H1 (cell line): ENCODE measurements at regions not wholly inside any gene's neighbourhood (a gene's known extent, or its start where the extent isn't known, plus 50 kb on each side); places are given as distances from the start of the nearest gene placed in this dataset.

Experiments used
- CTCF ChIA-PET: fragments of 300-600 bp; sonication (Branson Sonifier 250); formaldehyde crosslinking; loops from one replicate; lab custom pipeline; 2021; ENCODE audit not compliant: partially characterized antibody; lab: Charles Lee
- POLR2A ChIA-PET: fragments of 300-600 bp; sonication (Branson Sonifier 250); formaldehyde crosslinking; loops from one replicate; lab custom pipeline; 2021; ENCODE audit warnings: inconsistent platforms; ENCODE audit not compliant: partially characterized antibody; lab: Charles Lee
- DNase-seq, 2 experiments: peaks; one replicate each; pipeline versions ENCODE4 v3.0.0 to v3.0.0-alpha.2; 2010 to 2022; ENCODE audit warnings: low spot score in 2 of 2, low read depth in 1 of 2, mixed read lengths in 1 of 2
- FAIRE-seq: peaks from 2 replicates; lab custom pipeline; 2011; peaks lifted over from hg19 to GRCh38; lab: Jason Lieb, UNC
- H2AFZ ChIP-seq: 2 replicates; pipeline ENCODE4 v1.8.1; 2012; ENCODE audit warnings: low read length, inconsistent platforms
- H2AK5ac ChIP-seq: 2 replicates; pipeline ENCODE4 v1.6.1; 2013; ENCODE audit warnings: low read depth, low read length
- H2BK120ac ChIP-seq: replicated peaks from 2 replicates; pipeline ENCODE3; 2013; ENCODE audit warnings: low read depth, low read length, inconsistent platforms
- H2BK12ac ChIP-seq: 2 replicates; pipeline ENCODE4 v1.6.1; 2013; ENCODE audit warnings: low read depth, low read length
- H2BK15ac ChIP-seq: 2 replicates; pipeline ENCODE4 v1.6.1; 2013; ENCODE audit warnings: low read length
- H2BK20ac ChIP-seq: 2 replicates; pipeline ENCODE4 v1.6.1; 2013; ENCODE audit warnings: low read length
- H2BK5ac ChIP-seq: 2 replicates; pipeline ENCODE4 v1.6.1; 2013; ENCODE audit warnings: low read depth, low read length
- H3K14ac ChIP-seq: 2 replicates; pipeline ENCODE4 v1.6.1; 2013; ENCODE audit warnings: inconsistent platforms; ENCODE audit not compliant: insufficient read length
- H3K18ac ChIP-seq: 2 replicates; pipeline ENCODE4 v1.6.1; 2013; ENCODE audit warnings: low read length; ENCODE audit errors: extremely low read depth
- H3K23ac ChIP-seq: 2 replicates; pipeline ENCODE4 v1.6.1; 2013; ENCODE audit warnings: inconsistent platforms; ENCODE audit not compliant: insufficient read length
- H3K23me2 ChIP-seq: 2 replicates; pipeline ENCODE4 v1.6.1; 2013; ENCODE audit warnings: low read depth, low read length
- H3K27ac ChIP-seq: 2 replicates; pipeline ENCODE4 v1.6.1; 2011; ENCODE audit warnings: low read depth, low read length, inconsistent platforms
- H3K27me3 ChIP-seq, 4 experiments: replicated peaks in 1 of 4; 1 replicate in 1 of 4; 2 replicates in 3 of 4; pipeline versions ENCODE4 v1.6.1 to v1.8.1; 2011 to 2013; ENCODE audit warnings: low read length in 3 of 4, mild to moderate bottlenecking in 3 of 4, inconsistent platforms in 2 of 4, mixed read lengths in 2 of 4, moderate library complexity in 1 of 4; ENCODE audit not compliant: control insufficient read depth in 3 of 4, insufficient read depth in 3 of 4; ENCODE audit errors: extremely low read depth in 1 of 4
- H3K36me3 ChIP-seq, 4 experiments: 2 replicates each; pipeline versions ENCODE4 v1.6.1 to v1.8.1; 2011 to 2013; ENCODE audit warnings: mild to moderate bottlenecking in 4 of 4, low read length in 3 of 4, moderate library complexity in 2 of 4, control low read depth in 1 of 4, inconsistent platforms in 1 of 4; ENCODE audit not compliant: insufficient read depth in 4 of 4, control insufficient read depth in 2 of 4
- H3K4ac ChIP-seq: replicated peaks from 2 replicates; pipeline ENCODE3; 2013; ENCODE audit warnings: low read length, low read depth, mixed read lengths, inconsistent platforms; ENCODE audit not compliant: insufficient read length
- H3K4me1 ChIP-seq, 4 experiments: replicated peaks in 1 of 4; 1 replicate in 1 of 4; 2 replicates in 3 of 4; pipeline versions ENCODE4 v1.6.1 to v1.8.1; 2011 to 2013; ENCODE audit warnings: low read length in 3 of 4, inconsistent platforms in 2 of 4, mixed read lengths in 1 of 4; ENCODE audit not compliant: insufficient read depth in 4 of 4, control insufficient read depth in 3 of 4
- H3K4me2 ChIP-seq, 2 experiments: 2 replicates each; pipeline versions ENCODE4 v1.6.1 to v1.8.1; 2011 to 2013; ENCODE audit warnings: low read depth in 2 of 2, low read length in 2 of 2, control low read depth in 1 of 2, inconsistent platforms in 1 of 2, mild to moderate bottlenecking in 1 of 2; ENCODE audit not compliant: insufficient read depth in 1 of 2
- H3K4me3 ChIP-seq, 4 experiments: fragments of 200-600, 300-600 bp in 1 of 4; sonication (generic), shearing (Covaris generic), sonication (Bioruptor Twin) in 1 of 4; 2 replicates each; pipeline versions ENCODE4 v1.5.1 to v1.8.1; 2011 to 2016; ENCODE audit warnings: low read length in 4 of 4, low read depth in 3 of 4, control low read depth in 2 of 4, inconsistent platforms in 2 of 4, mild to moderate bottlenecking in 2 of 4, mixed read lengths in 1 of 4, moderate library complexity in 1 of 4; ENCODE audit not compliant: insufficient read depth in 2 of 4; ENCODE audit errors: extremely low read depth in 1 of 4
- H3K56ac ChIP-seq: replicated peaks from 2 replicates; pipeline ENCODE3; 2013; ENCODE audit warnings: low read depth, mild to moderate bottlenecking, mixed read lengths, low read length, inconsistent platforms; ENCODE audit not compliant: insufficient read length
- H3K79me1 ChIP-seq: 2 replicates; pipeline ENCODE4 v1.6.1; 2013; ENCODE audit warnings: low read depth, low read length, control low read depth
- H3K79me2 ChIP-seq, 2 experiments: 2 replicates each; pipeline versions ENCODE4 v1.6.1 to v1.8.1; 2012 to 2013; ENCODE audit warnings: low read length in 2 of 2, mild to moderate bottlenecking in 2 of 2, inconsistent platforms in 1 of 2; ENCODE audit not compliant: insufficient read depth in 2 of 2, control insufficient read depth in 1 of 2
- H3K9ac ChIP-seq, 4 experiments: replicated peaks in 1 of 4; 1 replicate in 1 of 4; 2 replicates in 3 of 4; pipeline versions ENCODE4 v1.6.1 to v1.8.1; 2011 to 2013; ENCODE audit warnings: low read depth in 3 of 4, low read length in 3 of 4, control low read depth in 2 of 4, mild to moderate bottlenecking in 2 of 4, moderate library complexity in 2 of 4, inconsistent platforms in 1 of 4; ENCODE audit errors: extremely low read depth in 1 of 4
- H3K9me3 ChIP-seq, 2 experiments: 2 replicates each; pipeline versions ENCODE4 v1.6.1 to v1.8.1; 2012 to 2013; ENCODE audit warnings: mild to moderate bottlenecking in 2 of 2, moderate library complexity in 2 of 2, control low read depth in 1 of 2, inconsistent platforms in 1 of 2, low read depth in 1 of 2, low read length in 1 of 2, mixed read lengths in 1 of 2; ENCODE audit not compliant: insufficient read depth in 2 of 2
- H4K20me1 ChIP-seq, 2 experiments: replicated peaks in 1 of 2; 2 replicates each; pipeline versions ENCODE3 to v1.8.1; 2011 to 2013; ENCODE audit warnings: inconsistent platforms in 2 of 2, low read length in 2 of 2, mild to moderate bottlenecking in 1 of 2; ENCODE audit not compliant: insufficient read depth in 2 of 2, control insufficient read depth in 1 of 2
- H4K5ac ChIP-seq: 2 replicates; pipeline ENCODE4 v1.6.1; 2013; ENCODE audit warnings: low read length, low read depth, mixed read lengths, inconsistent platforms; ENCODE audit not compliant: insufficient read length
- H4K8ac ChIP-seq: 2 replicates; pipeline ENCODE4 v1.8.0; 2013; ENCODE audit warnings: mild to moderate bottlenecking, moderate library complexity, low read length, inconsistent platforms; ENCODE audit not compliant: insufficient read depth; ENCODE audit errors: extremely low read depth
- H4K91ac ChIP-seq: replicated peaks from 2 replicates; pipeline ENCODE3; 2013; ENCODE audit warnings: low read length, mixed read lengths, inconsistent platforms; ENCODE audit not compliant: insufficient read length
- POLR2AphosphoS5 ChIP-seq: IDR thresholded peaks from 2 replicates; pipeline ENCODE4 v1.6.1; 2011; ENCODE audit warnings: low read depth, low read length
- WGBS, 2 experiments: shearing (Covaris generic) in 1 of 2; methylation state at CpG; one replicate each; pipeline versions ENCODE4 v1.1.6 to v1.1.7; 2013 to 2015; ENCODE audit warnings: low lambda C conversion rate in 2 of 2, mixed read lengths in 2 of 2, inconsistent platforms in 1 of 2, low coverage in 1 of 2, missing lambda C conversion rate in 1 of 2; ENCODE audit not compliant: insufficient replicate concordance in 2 of 2, insufficient coverage in 1 of 2, insufficient read length in 1 of 2; ENCODE audit errors: extremely low coverage in 1 of 2, missing lambda C conversion rate in 1 of 2; 5-methylcytosine and 5-hydroxymethylcytosine counted together

GRCh38 chr22:48644997-48645396 is 1182.7 kb downstream of the BRD1 start:
- no peaks in the 10 kb centered on the region; a peak in 4 of 7 replicates for H3K4me1 ChIP-seq
- H3K9ac ChIP-seq: no peak overlapping the region
- no peak overlapping the region for H4K91ac ChIP-seq
- CTCF ChIA-PET: no interaction called here
- H2AFZ ChIP-seq: no peak overlapping the region
- no peak overlapping the region for H3K56ac ChIP-seq
- no peak for TF ChIP-seq POLR2AphosphoS5
- H3K36me3 ChIP-seq: no peaks in the 10 kb centered on the region
- H3K23ac ChIP-seq: no peak overlapping the region
- DNase-seq: no peak
- no peak overlapping the region for H4K5ac ChIP-seq
- H3K4me3 ChIP-seq: no peak overlapping the region
- no peak overlapping the region for H3K14ac ChIP-seq
- H3K18ac ChIP-seq: no peak overlapping the region
- no peak overlapping the region for H2BK15ac ChIP-seq
- H4K20me1 ChIP-seq: peaks cover 2 to 19% of the 10 kb centered on the region in 2 experiments
- no peak overlapping the region for H3K27ac ChIP-seq
- no peak overlapping the region for H2BK12ac ChIP-seq
- 88% methylated on average over 6 of the region's 6 CpGs; no CpG with 5 or more reads in 1 of the 2 experiments for WGBS, 2 experiments
- no peak overlapping the region for H3K4ac ChIP-seq
- no peak overlapping the region for H4K8ac ChIP-seq
- H3K4me2 ChIP-seq: no peak overlapping the region
- FAIRE-seq: no peak
- H2AK5ac ChIP-seq: no peak overlapping the region
- no peak overlapping the region for H2BK20ac ChIP-seq
- H2BK5ac ChIP-seq: no peak overlapping the region
- POLR2A ChIA-PET: no interaction called here
- no peak overlapping the region for H2BK120ac ChIP-seq
- H3K79me1 ChIP-seq: peaks cover 5% of the 10 kb centered on the region
- no peaks in the 10 kb centered on the region for H3K9me3 ChIP-seq
- 0 out of 2 replicates have a peak, but pooled peaks cover 2% of the 10 kb centered on the region for H3K23me2 ChIP-seq
- H3K79me2 ChIP-seq: peaks cover 0 to 2% of the 10 kb centered on the region in 2 experiments; a peak in 1 of 4 replicates
- no peaks in the 10 kb centered on the region for H3K27me3 ChIP-seq
